Endodermal cell (in vitro differentiated cells): ENCODE measurements at regions not wholly inside any gene's neighbourhood (a gene's known extent, or its start where the extent isn't known, plus 50 kb on each side); places are given as distances from the start of the nearest gene placed in this dataset.

Experiments used
- DNase-seq: peaks from one replicate; pipeline ENCODE4 v3.0.0-alpha.2; 2017
- H3K27ac ChIP-seq: 2 replicates; pipeline ENCODE4 v1.5.1; 2013; ENCODE audit warnings: mild to moderate bottlenecking, low read depth, low read length, moderate library complexity
- H3K27me3 ChIP-seq: 2 replicates; pipeline ENCODE4 v1.6.1; 2013; ENCODE audit warnings: mild to moderate bottlenecking, low read length, moderate library complexity; ENCODE audit not compliant: insufficient read depth, control insufficient read depth, poor library complexity, severe bottlenecking
- H3K36me3 ChIP-seq: 2 replicates; pipeline ENCODE4 v1.7.0; 2013; ENCODE audit warnings: mild to moderate bottlenecking, low read length, moderate library complexity; ENCODE audit not compliant: control insufficient read depth, insufficient read depth
- H3K4me1 ChIP-seq: one replicate; pipeline ENCODE4 v1.7.0; 2013; ENCODE audit warnings: low read length; ENCODE audit not compliant: control insufficient read depth, insufficient read depth
- H3K4me3 ChIP-seq: 2 replicates; pipeline ENCODE4 v1.5.1; 2013; ENCODE audit warnings: mild to moderate bottlenecking, low read length, moderate library complexity
- H3K9ac ChIP-seq: 2 replicates; pipeline ENCODE4 v1.6.1; 2013; ENCODE audit warnings: mild to moderate bottlenecking, low read length, moderate library complexity; ENCODE audit not compliant: poor library complexity, severe bottlenecking; ENCODE audit errors: extremely low read depth
- H3K9me3 ChIP-seq: 2 replicates; pipeline ENCODE4 v1.6.1; 2013; ENCODE audit warnings: mild to moderate bottlenecking, low read length, moderate library complexity; ENCODE audit not compliant: control insufficient read depth
- H3K27ac Mint-ChIP-seq: 2 replicates; pipeline ENCODE4 v1.8.0; 2020; ENCODE audit warnings: mixed read lengths
- H3K27me3 Mint-ChIP-seq: 2 replicates; pipeline ENCODE4 v1.8.0; 2021; ENCODE audit warnings: mild to moderate bottlenecking, mixed read lengths; ENCODE audit not compliant: insufficient read depth
- H3K36me3 Mint-ChIP-seq: 2 replicates; pipeline ENCODE4 v1.8.0; 2020; ENCODE audit warnings: low read depth, mixed read lengths
- H3K4me1 Mint-ChIP-seq: 2 replicates; pipeline ENCODE4 v1.8.0; 2020; ENCODE audit warnings: mixed read lengths
- H3K4me3 Mint-ChIP-seq: 2 replicates; pipeline ENCODE4 v1.8.0; 2020; ENCODE audit warnings: mild to moderate bottlenecking, moderate library complexity, mixed read lengths
- H3K9me3 Mint-ChIP-seq: 2 replicates; pipeline ENCODE4 v1.8.0; 2020; ENCODE audit warnings: mild to moderate bottlenecking, mixed read lengths
- WGBS, 2 experiments: methylation state at CpG; one replicate each; pipeline versions ENCODE4 v1.1.5 to v1.1.7; 2013; ENCODE audit warnings: missing lambda C conversion rate in 2 of 2, mixed read lengths in 1 of 2; ENCODE audit not compliant: insufficient coverage in 1 of 2, insufficient read length in 1 of 2; 5-methylcytosine and 5-hydroxymethylcytosine counted together
- TF ChIP-seq, protein P1 (sequence below): fragments of 200-600 bp; sonication (generic); conservative IDR thresholded peaks from 2 replicates; pipeline ENCODE4 v1.5.0; 2021; ENCODE audit warnings: antibody characterized with exemption, mild to moderate bottlenecking

GRCh38 chr12:59845293-59845692 lies 249.5 kb downstream of the SLC16A7 start:
- TF ChIP-seq, protein P1, sequence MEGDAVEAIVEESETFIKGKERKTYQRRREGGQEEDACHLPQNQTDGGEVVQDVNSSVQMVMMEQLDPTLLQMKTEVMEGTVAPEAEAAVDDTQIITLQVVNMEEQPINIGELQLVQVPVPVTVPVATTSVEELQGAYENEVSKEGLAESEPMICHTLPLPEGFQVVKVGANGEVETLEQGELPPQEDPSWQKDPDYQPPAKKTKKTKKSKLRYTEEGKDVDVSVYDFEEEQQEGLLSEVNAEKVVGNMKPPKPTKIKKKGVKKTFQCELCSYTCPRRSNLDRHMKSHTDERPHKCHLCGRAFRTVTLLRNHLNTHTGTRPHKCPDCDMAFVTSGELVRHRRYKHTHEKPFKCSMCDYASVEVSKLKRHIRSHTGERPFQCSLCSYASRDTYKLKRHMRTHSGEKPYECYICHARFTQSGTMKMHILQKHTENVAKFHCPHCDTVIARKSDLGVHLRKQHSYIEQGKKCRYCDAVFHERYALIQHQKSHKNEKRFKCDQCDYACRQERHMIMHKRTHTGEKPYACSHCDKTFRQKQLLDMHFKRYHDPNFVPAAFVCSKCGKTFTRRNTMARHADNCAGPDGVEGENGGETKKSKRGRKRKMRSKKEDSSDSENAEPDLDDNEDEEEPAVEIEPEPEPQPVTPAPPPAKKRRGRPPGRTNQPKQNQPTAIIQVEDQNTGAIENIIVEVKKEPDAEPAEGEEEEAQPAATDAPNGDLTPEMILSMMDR: no peak
- H3K4me1 Mint-ChIP-seq: peaks cover 20% of the 10 kb centered on the region
- H3K9ac ChIP-seq: no peak overlapping the region
- H3K9me3 Mint-ChIP-seq: no peaks in the 10 kb centered on the region
- no peaks in the 10 kb centered on the region for H3K27me3 ChIP-seq
- no peaks in the 10 kb centered on the region for H3K36me3 ChIP-seq
- H3K36me3 Mint-ChIP-seq: no peaks in the 10 kb centered on the region
- H3K27me3 Mint-ChIP-seq: no peaks in the 10 kb centered on the region
- no peaks in the 10 kb centered on the region for H3K9me3 ChIP-seq
- H3K4me1 ChIP-seq: peaks cover 2% of the 10 kb centered on the region
- H3K4me3 Mint-ChIP-seq: no peak overlapping the region
- no peak for DNase-seq
- H3K27ac ChIP-seq: no peak overlapping the region
- no peak overlapping the region for H3K4me3 ChIP-seq
- H3K27ac Mint-ChIP-seq: no peak overlapping the region
- 91 to 100% methylated on average over 1 of the region's 1 CpG for WGBS, 2 experiments

- H3K9ac ChIP-seq: no peak overlapping the region
- TF ChIP-seq, protein P1: no peak
- no peak overlapping the region for H3K27ac Mint-ChIP-seq
- H3K9me3 ChIP-seq: no peaks in the 10 kb centered on the region
- H3K27ac ChIP-seq: no peak overlapping the region
- peaks cover 2% of the 10 kb centered on the region for H3K4me1 ChIP-seq
- no peak for DNase-seq
- no peak overlapping the region for H3K4me3 Mint-ChIP-seq
- H3K36me3 Mint-ChIP-seq: no peaks in the 10 kb centered on the region
- no peaks in the 10 kb centered on the region for H3K36me3 ChIP-seq
- peaks cover 24% of the 10 kb centered on the region for H3K4me1 Mint-ChIP-seq
- no peak overlapping the region for H3K4me3 ChIP-seq
- H3K9me3 Mint-ChIP-seq: no peaks in the 10 kb centered on the region
- H3K27me3 Mint-ChIP-seq: no peaks in the 10 kb centered on the region
- H3K27me3 ChIP-seq: no peaks in the 10 kb centered on the region
These were observed 251.3 kb downstream of the SLC16A7 start for GRCh38 chr12:59847127-59847526.

DNA sequence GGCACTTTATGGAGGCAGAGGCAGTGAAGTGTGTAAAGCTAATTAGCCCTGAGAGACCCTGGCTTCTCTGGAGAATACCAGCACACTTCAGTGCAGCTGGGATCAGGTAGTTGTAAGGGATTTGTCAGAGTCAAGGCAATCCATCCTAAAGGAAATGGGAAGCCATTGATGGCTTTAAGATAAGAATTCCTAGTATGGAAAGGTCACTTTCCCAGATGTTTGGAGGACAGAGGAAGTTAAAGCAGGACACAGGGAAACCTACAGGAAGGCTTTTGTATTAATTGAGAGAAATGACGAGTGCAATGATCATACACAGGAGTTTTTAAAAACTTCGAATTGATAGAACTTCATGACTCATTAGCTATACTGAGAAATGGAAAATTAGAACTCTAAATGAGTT lies 254.4 kb downstream of the SLC16A7 start:
- H3K9me3 Mint-ChIP-seq: peaks cover 15% of the 10 kb centered on the region
- H3K4me1 ChIP-seq: no peaks in the 10 kb centered on the region
- H3K27ac ChIP-seq: no peak overlapping the region
- no peaks in the 10 kb centered on the region for H3K27me3 Mint-ChIP-seq
- H3K4me3 Mint-ChIP-seq: no peak overlapping the region
- peaks cover 9% of the 10 kb centered on the region for H3K4me1 Mint-ChIP-seq
- TF ChIP-seq, protein P1: no peak
- 98 to 100% methylated on average over 2 of the region's 2 CpGs for WGBS, 2 experiments
- no peaks in the 10 kb centered on the region for H3K27me3 ChIP-seq
- DNase-seq: no peak
- H3K36me3 Mint-ChIP-seq: no peaks in the 10 kb centered on the region
- H3K36me3 ChIP-seq: no peaks in the 10 kb centered on the region
- peaks cover 6% of the 10 kb centered on the region for H3K9me3 ChIP-seq
- H3K9ac ChIP-seq: no peak overlapping the region
- H3K27ac Mint-ChIP-seq: no peak overlapping the region
- H3K4me3 ChIP-seq: no peak overlapping the region
